Fibroblast of villous mesenchyme (primary cell): ENCODE measurements at regions not wholly inside any gene's neighbourhood (a gene's known extent, or its start where the extent isn't known, plus 50 kb on each side); places are given as distances from the start of the nearest gene placed in this dataset.
A peak's percentile ranks its signal among the peaks of the same experiment; 100 is the strongest.
"Not testable (repeated sequence)": the region's sequence is repeated elsewhere in the genome, so short reads cannot be mapped to it uniquely, and the experiment has no call there.

ENCODE experiments used
- DNase-seq: peaks from one replicate; pipeline ENCODE4 v3.0.0-alpha.2; 2010; ENCODE audit warnings: low read depth
- H3K4me3 ChIP-seq: 2 replicates; pipeline ENCODE4 v1.5.1; 2011; ENCODE audit warnings: low read depth, mild to moderate bottlenecking, low read length
- CTCF ChIP-seq: IDR thresholded peaks from 2 replicates; pipeline ENCODE4 v1.5.1; 2012; ENCODE audit warnings: low read depth, mild to moderate bottlenecking, low read length; ENCODE audit not compliant: insufficient read depth

DNA sequence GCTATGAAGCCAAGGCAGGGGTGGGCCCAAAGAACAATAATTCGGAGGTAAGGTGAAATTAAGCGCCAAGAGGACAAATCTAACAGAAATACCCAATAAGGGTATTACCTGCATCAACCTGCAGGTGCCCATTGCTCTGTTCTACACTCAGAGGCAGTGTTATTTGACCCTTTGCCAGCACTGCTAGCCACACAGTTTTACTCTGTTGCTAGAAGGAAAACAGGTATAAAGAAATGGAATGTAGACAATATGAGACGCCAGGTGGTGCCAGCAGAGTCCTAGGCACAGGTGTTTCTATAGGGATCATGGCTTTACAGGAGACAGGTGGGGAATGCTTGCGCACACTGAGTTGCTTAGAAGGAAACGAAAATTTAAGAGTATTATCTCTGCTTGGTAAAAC lies 201.3 kb downstream of the HTR1A start:
- no peak for DNase-seq
- H3K4me3 ChIP-seq, result no peak overlapping the region
- TF ChIP-seq CTCF, result no peak

DNA sequence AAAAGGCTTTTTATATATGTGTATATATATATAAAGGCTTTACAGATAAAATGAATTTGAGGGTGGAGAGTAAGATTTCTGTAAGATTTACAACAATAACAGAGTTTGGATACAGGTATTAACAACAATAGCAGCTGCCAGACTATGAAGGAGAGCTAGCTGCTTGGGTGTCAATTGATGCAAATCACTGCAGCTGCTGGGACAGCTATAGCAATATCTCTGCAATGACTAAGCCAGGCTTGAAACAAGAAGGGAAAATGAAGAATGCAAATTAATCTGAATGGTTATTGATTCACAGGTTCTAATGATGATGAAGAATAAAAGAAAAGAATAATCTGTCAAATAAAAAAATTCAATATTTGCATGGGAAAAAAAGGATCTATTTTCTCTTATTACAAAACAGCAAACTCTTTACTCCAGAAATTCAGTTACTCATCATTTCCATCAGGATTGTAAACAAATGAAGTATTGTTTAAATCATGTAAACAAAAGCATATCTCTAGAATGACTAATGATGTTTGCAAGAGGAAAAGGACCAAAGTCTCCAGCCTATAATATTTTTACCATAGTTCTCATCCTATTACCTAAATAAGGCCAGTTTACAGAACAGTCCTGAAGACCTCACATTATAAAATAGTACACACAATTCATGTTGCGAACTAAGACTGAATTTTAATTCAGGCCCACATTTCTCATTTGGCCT lies 219.0 kb downstream of the HTR1A start:
- TF ChIP-seq CTCF, result no peak
- peak; percentile 25 for DNase-seq

DNA sequence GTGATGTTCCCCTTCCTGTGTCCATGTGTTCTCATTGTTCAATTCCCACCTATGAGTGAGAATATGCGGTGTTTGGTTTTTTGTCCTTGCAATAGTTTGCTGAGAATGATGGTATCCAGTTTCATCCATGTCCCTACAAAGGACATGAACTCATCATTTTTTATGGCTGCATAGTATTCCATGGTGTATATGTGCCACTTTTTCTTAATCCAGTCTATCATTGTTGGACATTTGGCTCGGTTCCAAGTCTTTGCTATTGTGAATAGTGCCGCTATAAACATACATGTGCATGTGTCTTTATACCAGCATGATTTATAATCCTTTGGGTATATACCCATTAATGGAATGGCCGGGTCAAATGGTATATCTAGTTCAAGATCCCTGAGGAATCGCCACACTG lies 229.4 kb downstream of the HTR1A start:
- DNase-seq, H3K4me3 ChIP-seq: not testable (repeated sequence)

More for the DNA sequence above, 219.0 kb downstream of the HTR1A start:
- H3K4me3 ChIP-seq, result no peak overlapping the region

DNA sequence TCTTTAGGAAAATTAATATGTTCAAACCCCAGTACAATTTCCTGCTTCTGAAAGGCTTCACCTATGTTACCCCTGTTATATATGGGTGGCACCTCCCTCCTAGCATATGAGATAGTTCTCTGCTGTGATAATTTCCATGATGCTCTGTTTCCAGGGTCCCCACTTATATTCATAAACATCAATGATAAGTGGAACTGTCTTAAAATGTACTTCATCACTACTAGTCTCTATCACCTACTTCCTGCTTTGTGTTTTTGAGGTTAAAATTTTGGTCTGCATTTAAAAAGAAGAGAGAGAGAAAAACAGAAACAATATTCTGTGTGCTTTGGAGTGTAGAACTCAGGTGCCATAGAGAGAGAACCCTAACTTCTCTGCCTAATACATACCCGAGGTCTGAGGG lies 234.7 kb downstream of the HTR1A start:
- no peak overlapping the region for H3K4me3 ChIP-seq
- no peak for TF ChIP-seq CTCF
- DNase-seq, result no peak

GRCh38 chr5:63726496-63726895 lies 235.7 kb downstream of the HTR1A start:
- H3K4me3 ChIP-seq, result no peak overlapping the region
- no peak for TF ChIP-seq CTCF
- peak; percentile 6 for DNase-seq

- no peak for DNase-seq
- no peak for TF ChIP-seq CTCF
- H3K4me3 ChIP-seq, result no peak overlapping the region
These were observed 243.1 kb downstream of the HTR1A start for GRCh38 chr5:63719147-63719546.

DNA sequence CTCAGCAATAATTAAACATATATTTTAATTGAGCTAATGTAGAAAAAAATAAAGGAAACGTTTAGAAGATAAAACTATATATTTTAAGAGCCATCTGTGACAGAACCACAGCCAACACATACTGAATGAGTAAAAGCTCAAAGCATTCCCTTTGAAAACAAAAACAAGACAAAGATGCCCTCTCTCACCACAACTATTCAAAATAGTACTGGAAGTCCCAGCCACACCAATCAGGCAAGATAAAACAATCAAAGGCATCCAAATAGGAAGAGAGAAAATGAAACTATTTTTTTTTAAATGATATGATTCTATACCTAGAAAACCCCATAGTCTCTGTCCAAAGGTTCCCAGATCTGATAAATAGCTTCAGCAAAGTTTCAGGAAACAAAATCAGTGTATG lies 262.0 kb downstream of the HTR1A start:
- no peak overlapping the region for H3K4me3 ChIP-seq
- DNase-seq, result peak; percentile 38

More for the DNA sequence above, 262.0 kb downstream of the HTR1A start:
- TF ChIP-seq CTCF, result no peak
